Pancreas (tissue), 10 donors: ENCODE measurements at regions not wholly inside any gene's neighbourhood (a gene's known extent, or its start where the extent isn't known, plus 50 kb on each side); places are given as distances from the start of the nearest gene placed in this dataset.
A peak's percentile ranks its signal among the peaks of the same experiment; 100 is the strongest.

Experiments used
- ATAC-seq, 4 donors: fragments of 200-7000 bp; cut with Tn5 transposase; one replicate each; pipeline versions ENCODE4 v1.8.0 to v1.9.1; 2020; ENCODE audit warnings: mild to moderate bottlenecking in 4 of 4, moderate library complexity in 4 of 4
- DNase-seq, 6 donors: peaks; one replicate each; pipeline ENCODE4 v3.0.0-alpha.2; 2020
- FAIRE-seq: peaks from 2 replicates; lab custom pipeline; 2012; peaks lifted over from hg19 to GRCh38; lab: Jason Lieb, UNC
- H3K27ac ChIP-seq, 4 donors: fragments of 200-600 bp; sonication (generic); 1 replicate in 3 of 4; 2 replicates in 1 of 4; pipeline versions ENCODE4 v1.5.0 to v1.8.0; 2020
- H3K27me3 ChIP-seq, 4 donors: fragments of 200-600 bp; one replicate each; pipeline ENCODE4 v1.8.0; 2021
- H3K36me3 ChIP-seq, 3 donors: fragments of 200-600 bp; sonication (generic) in 1 of 3; one replicate each; pipeline versions ENCODE4 v1.5.0 to v1.8.0; 2020 to 2021
- H3K4me1 ChIP-seq, 3 donors: fragments of 200-600 bp; one replicate each; pipeline ENCODE4 v1.8.0; 2021
- H3K4me3 ChIP-seq, 4 donors: fragments of 200-600 bp; sonication (generic) in 2 of 4; one replicate each; pipeline versions ENCODE4 v1.5.0 to v1.8.0; 2020 to 2021
- H3K9me3 ChIP-seq, 4 donors: fragments of 200-600 bp; one replicate each; pipeline ENCODE4 v1.8.0; 2021
- CTCF ChIP-seq, 4 donors: fragments of 200-600 bp; sonication (generic) in 3 of 4; IDR thresholded peaks; one replicate each; pipeline versions ENCODE4 v1.5.0 to v1.8.0; 2021; ENCODE audit warnings: antibody characterized with exemption in 4 of 4
- WGBS, 2 donors: extraction: QIAGEN DNeasy Blood & Tissue Kit; methylation state at CpG; one replicate each; pipeline ENCODE4 v1.1.7; 2013; 5-methylcytosine and 5-hydroxymethylcytosine counted together
- intact Hi-C, 3 donors: fragments of 100-400 bp; cut with DNase I; formaldehyde crosslinking; loops; one replicate each; pipeline versions ENCODE4 v1.11.1 to v1.14.2; 2022
- donor health status: healthy with polysubstance abuse.
- donor health status: DM: no; HTN: no; CAD: no; lungs with moderate emphysema.
- donor health status: DM: no; HTN: no; CAD: no.
- donor health status: control.
- donor health status: control.
- donor health status: Bipolar disorder and iron deficiency.
- donor health status: DM: yes; HTN: yes; CAD: no.
- donor health status: DM: no; HTN: no; CAD: no.
- donor health status: DM: no; HTN: no; CAD: no.
- donor health status: DM: yes; HTN: yes; CAD: no.

DNA sequence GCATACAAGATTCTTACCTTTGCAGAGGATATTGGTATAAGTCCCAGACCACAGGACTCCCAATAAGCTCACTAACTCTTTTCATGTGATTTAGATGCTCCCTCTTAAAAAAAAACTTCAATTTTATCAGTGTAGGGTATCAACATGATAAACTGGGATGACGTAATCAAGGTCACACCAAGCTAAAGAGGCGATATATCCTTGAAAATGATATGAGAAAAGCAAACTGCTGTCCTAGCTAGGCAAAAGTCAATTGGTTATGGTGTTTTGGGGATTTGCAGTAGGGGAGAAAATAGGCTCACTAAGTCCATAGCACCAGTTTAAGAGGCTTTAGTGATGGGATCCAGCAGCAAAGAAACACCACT, 354.4 kb downstream of the DIRAS2 start:
- intact Hi-C loops: no loop called here
- Histone ChIP-seq H3K27me3 (no peaks in the 10 kb centered on the region), H3K27ac (no peak overlapping the region), H3K36me3 (no peaks in the 10 kb centered on the region), H3K9me3 (no peaks in the 10 kb centered on the region), H3K4me1 (no peaks in the 10 kb centered on the region), H3K4me3 (no peak overlapping the region)
- DNase-seq (no peak), FAIRE-seq (no peak), ATAC-seq (no peak)
- WGBS, 2 donors: 29 to 31% methylated on average over 2 of the region's 2 CpGs
- no peak for TF ChIP-seq CTCF (IDR thresholded peaks at IDR 0.05)

- ATAC-seq (no peak), DNase-seq (no peak), FAIRE-seq (no peak)
- Histone ChIP-seq H3K27me3 (no peaks in the 10 kb centered on the region), H3K9me3 (no peaks in the 10 kb centered on the region), H3K27ac (no peak overlapping the region), H3K4me1 (no peaks in the 10 kb centered on the region), H3K36me3 (no peaks in the 10 kb centered on the region), H3K4me3 (no peak overlapping the region)
- intact Hi-C loops: no loop called here
- TF ChIP-seq CTCF (IDR thresholded peaks at IDR 0.05): no peak
- WGBS, 2 donors: 66 to 70% methylated on average over 5 of the region's 5 CpGs
Measured at GRCh38 chr9:90290716-90291485, 351.7 kb downstream of the DIRAS2 start.

DNA sequence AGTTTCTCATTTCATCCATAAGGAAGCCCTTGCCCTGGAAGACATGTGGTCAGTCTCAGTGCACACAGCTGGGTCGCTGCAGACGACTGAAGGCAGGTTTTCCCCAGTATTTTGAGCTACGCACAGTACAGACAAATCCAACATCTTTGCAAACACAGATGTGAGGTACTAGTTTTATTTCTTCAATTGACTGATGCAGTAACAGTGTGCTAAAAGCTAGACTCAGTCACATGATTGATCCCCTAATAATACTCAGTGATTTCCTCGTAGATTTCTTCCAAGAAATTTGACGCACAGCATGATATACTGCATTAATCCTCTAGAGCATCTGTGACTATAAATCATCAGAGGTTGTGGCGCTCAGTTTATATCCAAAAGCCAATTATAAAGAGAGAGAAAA, 346.1 kb downstream of the DIRAS2 start:
- no peak for TF ChIP-seq CTCF (IDR thresholded peaks at IDR 0.05)
- DNase-seq: no peak
- intact Hi-C loops: no loop called here
- H3K36me3 ChIP-seq: no peaks in the 10 kb centered on the region
- no peak overlapping the region for H3K4me3 ChIP-seq
- no peak for ATAC-seq
- WGBS, 2 donors: 50 to 57% methylated on average over 6 of the region's 6 CpGs
- H3K9me3 ChIP-seq: no peaks in the 10 kb centered on the region
- no peaks in the 10 kb centered on the region for H3K27me3 ChIP-seq
- H3K27ac ChIP-seq: no peak overlapping the region
- FAIRE-seq: no peak
- no peaks in the 10 kb centered on the region for H3K4me1 ChIP-seq

- Histone ChIP-seq H3K36me3 (no peaks in the 10 kb centered on the region), H3K4me1 (no peaks in the 10 kb centered on the region), H3K4me3 (no peak overlapping the region), H3K27ac (no peak overlapping the region), H3K27me3 (no peaks in the 10 kb centered on the region), H3K9me3 (no peaks in the 10 kb centered on the region)
- intact Hi-C loops: no loop called here
- ATAC-seq (no peak), FAIRE-seq (no peak), DNase-seq (no peak)
- 51% methylated on average over 5 of the region's 5 CpGs for WGBS, 2 donors
- TF ChIP-seq CTCF (IDR thresholded peaks at IDR 0.05): no peak
Measured at GRCh38 chr9:90299968-90300367, 342.7 kb downstream of the DIRAS2 start.

DNA sequence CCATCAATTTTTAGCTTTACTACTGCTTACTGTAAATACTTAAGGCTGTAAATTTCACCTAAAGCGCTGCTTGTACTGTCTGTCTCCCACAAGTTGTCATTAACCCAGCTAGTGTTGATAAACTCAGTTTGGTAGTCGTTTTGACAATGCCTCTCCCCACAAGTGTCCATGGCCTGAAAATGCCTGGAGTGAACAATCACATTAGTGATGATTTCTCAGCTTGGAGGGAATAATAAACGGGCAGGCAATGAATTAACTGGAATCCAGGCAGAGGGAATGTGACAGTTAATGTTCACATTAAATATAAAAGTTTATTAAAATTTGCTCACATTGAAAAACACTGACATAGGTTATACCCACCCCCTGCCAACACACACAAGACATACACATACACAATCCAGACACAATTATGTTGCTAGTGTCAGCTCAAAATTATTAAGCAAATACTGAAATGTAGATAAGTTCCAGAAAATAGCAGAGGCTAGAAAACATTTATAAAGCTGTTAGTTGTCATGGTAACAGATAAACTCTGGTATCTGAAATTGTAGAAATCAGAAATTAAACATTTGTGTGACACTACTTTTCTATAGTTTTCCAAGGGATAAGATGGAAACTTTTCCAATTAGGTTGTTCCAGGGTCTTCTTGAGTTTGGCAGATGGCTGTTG, 341.9 kb downstream of the DIRAS2 start:
- no peaks in the 10 kb centered on the region for H3K27me3 ChIP-seq
- H3K36me3 ChIP-seq: no peaks in the 10 kb centered on the region
- no peaks in the 10 kb centered on the region for H3K9me3 ChIP-seq
- TF ChIP-seq CTCF (IDR thresholded peaks at IDR 0.05): no peak
- DNase-seq (no peak), ATAC-seq (peak in 2 of 4 donors; percentile 17 to 24), FAIRE-seq (no peak)
- no peak overlapping the region for H3K4me3 ChIP-seq
- intact Hi-C loops: no loop called here
- 31 to 37% methylated on average over 3 of the region's 3 CpGs for WGBS, 2 donors
- H3K4me1 ChIP-seq: no peaks in the 10 kb centered on the region
- H3K27ac ChIP-seq: no peak overlapping the region
